ENCODE measurements at regions not wholly inside any gene's neighbourhood (a gene's known extent, or its start where the extent isn't known, plus 50 kb on each side); places are given as distances from the start of the nearest gene placed in this dataset.

GRCh38 chr2:20524412-20525040, 77.7 kb downstream of the RHOB start:
- Mint-ChIP-seq H3K9me3 (no peaks in the 10 kb centered on the region), H3K27me3 (ENCODE audit: low read depth) (peaks cover 13% of the 10 kb centered on the region), H3K4me1 (peaks cover 53% of the 10 kb centered on the region), H3K27ac (peak overlapping the region; percentile 73 to 79 (median 76)), H3K4me3 (peak overlapping the region; percentile 2 to 66 (median 50)), H3K36me3 (ENCODE audit: low read depth) (no peaks in the 10 kb centered on the region)
- no peak for TF ChIP-seq CTCF (IDR thresholded peaks at IDR 0.05; ENCODE audit: unreplicated experiment in 3 of 3)

GRCh38 chr2:20525041-20526035, 78.5 kb downstream of the RHOB start:
- Mint-ChIP-seq H3K9me3 (no peaks in the 10 kb centered on the region), H3K4me3 (peak overlapping the region; percentile 2 to 66 (median 50)), H3K4me1 (peaks cover 51% of the 10 kb centered on the region), H3K27me3 (ENCODE audit: low read depth) (peaks cover 14% of the 10 kb centered on the region), H3K36me3 (ENCODE audit: low read depth) (no peaks in the 10 kb centered on the region), H3K27ac (peak overlapping the region; percentile 73 to 79 (median 76))
- no peak for TF ChIP-seq CTCF (IDR thresholded peaks at IDR 0.05; ENCODE audit: unreplicated experiment in 3 of 3)

- H3K27ac Mint-ChIP-seq: peak overlapping the region; percentile 9 to 83 (median 65)
- TF ChIP-seq CTCF (IDR thresholded peaks at IDR 0.05; ENCODE audit: unreplicated experiment in 3 of 3): no peak
- no peaks in the 10 kb centered on the region for H3K36me3 Mint-ChIP-seq (ENCODE audit: low read depth)
- H3K4me3 Mint-ChIP-seq: peak overlapping the region in 2 of 3 experiments; percentile 12 to 44
- H3K4me1 Mint-ChIP-seq: peaks cover 54% of the 10 kb centered on the region
- no peaks in the 10 kb centered on the region for H3K9me3 Mint-ChIP-seq
- peaks cover 16% of the 10 kb centered on the region for H3K27me3 Mint-ChIP-seq (ENCODE audit: low read depth)
Observed at GRCh38 chr2:20526160-20526559, 79.3 kb downstream of the RHOB start.

GRCh38 chr2:20526708-20527107, 79.8 kb downstream of the RHOB start:
- H3K4me3 Mint-ChIP-seq: no peak overlapping the region
- no peaks in the 10 kb centered on the region for H3K36me3 Mint-ChIP-seq (ENCODE audit: low read depth)
- H3K27me3 Mint-ChIP-seq (ENCODE audit: low read depth): peaks cover 16% of the 10 kb centered on the region
- peak overlapping the region in 2 of 3 experiments; percentile 61 to 65 for H3K27ac Mint-ChIP-seq
- peaks cover 60% of the 10 kb centered on the region for H3K4me1 Mint-ChIP-seq
- H3K9me3 Mint-ChIP-seq: no peaks in the 10 kb centered on the region
- no peak for TF ChIP-seq CTCF (IDR thresholded peaks at IDR 0.05; ENCODE audit: unreplicated experiment in 3 of 3)

GRCh38 chr2:20528713-20529112, 81.8 kb downstream of the RHOB start:
- no peaks in the 10 kb centered on the region for H3K36me3 Mint-ChIP-seq (ENCODE audit: low read depth)
- TF ChIP-seq CTCF (IDR thresholded peaks at IDR 0.05; ENCODE audit: unreplicated experiment in 3 of 3): no peak
- no peak overlapping the region for H3K4me3 Mint-ChIP-seq
- H3K27ac Mint-ChIP-seq: no peak overlapping the region
- H3K4me1 Mint-ChIP-seq: peaks cover 69% of the 10 kb centered on the region
- no peaks in the 10 kb centered on the region for H3K9me3 Mint-ChIP-seq
- peaks cover 8% of the 10 kb centered on the region for H3K27me3 Mint-ChIP-seq (ENCODE audit: low read depth)

All from nephron (organoid).